ENCODE measurements at regions not wholly inside any gene's neighbourhood (a gene's known extent, or its start where the extent isn't known, plus 50 kb on each side); places are given as distances from the start of the nearest gene placed in this dataset.
"Not testable (repeated sequence)": the region's sequence is repeated elsewhere in the genome, so short reads cannot be mapped to it uniquely, and the experiment has no call there.

DNA sequence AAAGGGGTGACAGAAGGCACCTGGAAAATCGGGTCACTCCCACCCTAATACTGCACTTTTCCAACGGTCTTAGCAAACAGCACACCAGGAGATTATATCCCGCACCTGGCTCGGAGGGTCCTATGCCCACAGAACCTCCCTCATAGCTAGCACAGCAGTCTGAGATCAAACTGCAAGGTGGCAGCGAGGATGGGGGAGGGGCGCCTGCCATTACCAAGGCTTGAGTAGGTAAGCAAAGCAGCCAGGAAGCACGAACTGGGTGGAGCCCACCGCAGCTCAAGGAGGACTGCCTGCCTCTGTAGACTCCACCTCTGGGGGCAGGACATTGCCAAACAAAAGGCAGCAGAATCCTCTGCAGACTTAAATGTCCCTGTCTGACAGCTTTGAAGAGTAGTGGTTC lies 101.8 kb downstream of the TBX20 start:
- not testable (repeated sequence) for DNase-seq (ENCODE audit: low read depth)

DNA sequence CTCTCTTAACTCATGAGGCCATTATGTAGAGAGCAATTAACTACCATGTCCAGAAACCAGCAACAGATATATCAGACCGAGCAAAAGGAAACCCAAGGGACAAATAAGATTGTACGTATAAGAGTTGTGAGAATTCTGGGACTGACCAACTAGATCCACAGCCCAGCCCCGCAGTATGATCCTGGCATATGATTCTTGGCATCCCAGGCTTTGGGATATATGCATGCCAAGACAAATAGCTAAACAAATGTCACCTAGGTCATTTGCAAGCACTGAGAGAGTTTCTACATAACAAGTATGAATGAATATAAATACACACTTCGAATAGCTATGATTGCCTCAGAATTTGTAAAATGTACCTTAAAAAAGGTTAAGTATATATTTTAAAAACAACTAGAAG lies 105.9 kb downstream of the TBX20 start:
- not testable (repeated sequence) for DNase-seq (ENCODE audit: low read depth)

DNA sequence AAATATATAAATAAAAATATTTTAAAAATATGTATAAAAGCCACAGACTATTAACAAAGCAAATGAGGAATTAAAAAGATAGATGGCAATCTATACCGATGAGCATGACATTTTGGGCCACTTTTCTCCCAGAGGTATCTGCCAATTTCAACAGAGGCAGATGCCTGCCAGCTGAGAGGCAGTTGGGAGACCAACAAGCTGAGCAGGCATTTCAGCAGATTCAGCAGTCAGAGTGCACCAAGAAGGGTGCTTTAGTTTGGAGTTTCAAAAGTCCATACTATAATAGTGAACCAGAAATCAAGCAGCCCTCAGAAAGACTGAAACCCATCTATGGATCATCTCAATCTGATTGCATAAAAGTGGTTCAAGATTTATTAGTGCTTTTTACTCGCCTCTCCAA lies 104.8 kb upstream of the DPY19L1 start:
- not testable (repeated sequence) for DNase-seq (ENCODE audit: low read depth)

DNA sequence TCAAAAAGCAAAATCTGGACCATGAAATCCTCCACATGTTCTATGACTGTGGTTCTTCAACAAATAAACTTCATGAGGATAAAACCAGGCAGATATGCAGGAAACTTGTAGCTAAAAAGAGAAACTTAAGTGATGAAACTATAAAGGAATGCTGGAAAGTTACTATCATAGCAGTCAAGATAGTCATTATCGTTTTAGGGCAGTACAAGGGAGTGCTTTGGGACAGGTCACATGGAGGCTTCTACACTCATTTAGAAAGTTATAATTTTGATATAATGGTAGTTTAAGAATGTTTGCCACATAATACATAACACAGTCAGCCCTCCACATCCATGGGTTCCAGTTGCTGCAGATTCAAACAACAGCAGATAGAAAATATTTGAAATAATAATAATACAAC lies 102.0 kb upstream of the DPY19L1 start:
- not testable (repeated sequence) for DNase-seq (ENCODE audit: low read depth)

DNA sequence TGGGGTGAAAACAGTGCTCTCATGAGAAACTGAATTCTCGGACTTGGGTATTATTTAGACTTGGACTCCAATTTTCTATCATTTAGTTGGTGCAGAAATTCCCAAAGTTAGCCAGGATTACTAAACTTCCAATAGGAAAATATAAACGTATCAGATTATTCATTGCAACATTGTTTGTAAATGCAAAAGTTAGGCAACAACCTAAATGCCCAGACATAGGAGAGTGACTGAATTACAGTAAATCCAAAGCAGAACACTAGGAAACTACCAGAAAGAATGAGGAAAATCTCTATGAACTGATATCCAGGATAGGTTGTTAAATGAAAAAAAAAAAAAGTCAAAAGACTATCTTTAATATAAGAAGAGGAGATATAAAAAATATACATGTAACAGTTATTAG lies 96.2 kb upstream of the DPY19L1 start:
- DNase-seq (ENCODE audit: low read depth) = not testable (repeated sequence)

DNA sequence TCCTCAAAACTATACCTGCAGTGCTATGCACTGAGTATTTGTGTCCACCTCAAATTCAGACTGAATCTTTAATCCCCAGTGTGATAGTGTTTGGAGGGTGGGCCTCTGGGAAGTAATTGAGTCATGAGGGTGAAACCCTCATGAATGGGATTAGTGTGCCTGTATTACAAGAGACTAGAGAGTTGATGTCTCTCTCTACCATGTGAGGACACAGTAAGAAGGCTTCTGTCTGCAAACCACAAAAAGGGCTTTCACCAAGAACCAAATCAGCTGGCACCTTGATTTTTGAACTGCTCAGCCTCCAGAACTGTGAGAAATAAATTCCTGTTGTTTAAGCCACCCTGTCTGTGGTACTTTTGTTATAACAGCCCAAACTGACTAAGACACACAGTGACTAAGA lies 95.7 kb upstream of the DPY19L1 start:
- not testable (repeated sequence) for DNase-seq (ENCODE audit: low read depth)

DNA sequence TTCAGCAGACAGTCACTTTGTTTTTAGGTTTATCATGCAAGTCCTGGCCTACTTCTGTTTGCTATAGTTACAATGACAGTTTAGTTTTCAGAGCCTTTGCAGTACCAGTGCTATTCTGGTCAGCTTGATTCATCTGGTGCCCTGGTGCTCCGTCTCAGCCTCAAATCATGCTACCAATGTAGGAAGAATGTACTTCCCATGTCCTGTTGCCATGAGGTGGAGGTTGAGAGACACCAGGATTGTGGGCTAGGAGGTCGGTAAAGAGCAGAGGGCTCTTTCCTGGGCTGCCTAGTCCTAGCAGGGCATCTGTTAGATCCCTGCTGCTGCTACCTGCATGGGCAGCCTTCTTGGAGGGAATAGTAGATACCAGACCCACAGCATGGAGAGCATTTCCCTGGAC lies 91.4 kb upstream of the DPY19L1 start:
- DNase-seq (ENCODE audit: low read depth) = not testable (repeated sequence)

DNA sequence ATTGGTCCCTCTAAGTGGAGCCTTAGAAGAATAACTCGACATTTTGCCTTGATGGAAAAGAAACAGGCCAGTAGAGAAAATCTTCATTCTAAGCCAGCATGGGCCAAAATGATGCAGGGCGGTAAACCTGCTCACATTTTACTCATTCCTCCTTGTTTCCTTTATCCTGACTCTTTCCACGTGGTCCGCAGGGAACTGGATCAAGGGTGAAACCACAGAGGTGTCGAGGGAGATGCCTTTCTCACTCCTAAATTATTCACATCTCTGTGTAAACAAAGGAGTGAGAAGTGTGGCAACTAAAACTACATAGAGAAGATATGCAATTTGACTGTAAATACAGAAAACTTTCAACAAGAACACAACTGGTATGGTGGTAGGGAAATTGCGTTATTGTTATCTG lies 81.2 kb upstream of the DPY19L1 start:
- peak; percentile 83 for DNase-seq (ENCODE audit: low read depth)

DNA sequence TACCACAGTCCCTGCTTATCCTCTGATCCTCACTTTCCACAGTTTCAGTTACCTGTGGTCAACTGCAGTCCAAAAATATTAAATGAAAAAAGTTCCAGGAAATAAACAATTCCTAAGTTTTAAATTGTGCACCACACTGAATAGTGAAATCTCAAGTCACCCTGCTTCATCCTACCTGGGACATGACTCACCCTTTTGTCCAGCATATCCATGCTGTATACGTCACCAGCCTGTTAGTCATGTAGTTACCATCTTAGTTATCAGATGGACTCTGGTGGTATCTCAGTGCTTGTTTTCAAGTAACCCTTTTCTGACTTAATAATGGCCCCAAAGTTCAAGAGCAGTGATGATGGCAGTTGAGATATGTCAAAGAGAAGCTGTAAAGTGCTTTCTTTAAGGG lies 69.4 kb upstream of the DPY19L1 start:
- DNase-seq (ENCODE audit: low read depth) = peak; percentile 71

DNA sequence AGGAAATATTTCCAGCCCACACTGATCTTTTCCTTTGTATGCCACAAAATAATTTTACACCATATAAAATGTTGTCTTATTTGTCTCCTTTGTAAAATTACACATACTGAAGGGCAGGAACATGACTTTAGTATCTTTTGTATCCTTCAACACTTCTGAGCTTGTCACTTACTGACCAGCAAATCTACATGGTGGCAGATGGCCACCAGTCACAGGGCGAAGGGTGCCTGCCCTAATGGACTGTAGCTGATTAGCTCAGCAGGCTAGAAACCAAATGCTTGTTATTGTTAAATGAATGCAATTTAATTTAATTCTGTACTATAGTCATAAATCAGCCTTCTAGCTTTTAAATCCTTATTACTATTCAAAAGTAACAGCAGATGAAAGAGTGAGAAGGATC lies 68.2 kb upstream of the DPY19L1 start:
- DNase-seq (ENCODE audit: low read depth) = not testable (repeated sequence)

DNA sequence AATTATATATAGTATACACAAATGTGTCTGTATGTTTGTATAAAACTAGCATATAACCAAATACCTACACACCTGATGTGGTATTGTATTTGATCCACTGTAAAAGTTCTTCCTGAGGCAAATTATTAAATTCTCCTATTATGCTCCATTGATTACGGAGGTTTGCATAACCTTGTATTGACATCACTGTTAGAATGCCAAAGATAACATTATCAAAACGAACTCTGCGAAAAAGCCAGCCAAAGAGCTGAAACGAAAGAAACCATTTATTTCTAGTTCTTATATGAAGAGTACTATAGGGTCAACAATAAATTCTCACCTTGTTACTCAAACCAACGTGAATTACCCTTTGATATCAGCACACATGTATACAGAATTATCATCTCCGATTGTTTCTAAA lies 65.6 kb upstream of the DPY19L1 start:
- not testable (repeated sequence) for DNase-seq (ENCODE audit: low read depth)

DNA sequence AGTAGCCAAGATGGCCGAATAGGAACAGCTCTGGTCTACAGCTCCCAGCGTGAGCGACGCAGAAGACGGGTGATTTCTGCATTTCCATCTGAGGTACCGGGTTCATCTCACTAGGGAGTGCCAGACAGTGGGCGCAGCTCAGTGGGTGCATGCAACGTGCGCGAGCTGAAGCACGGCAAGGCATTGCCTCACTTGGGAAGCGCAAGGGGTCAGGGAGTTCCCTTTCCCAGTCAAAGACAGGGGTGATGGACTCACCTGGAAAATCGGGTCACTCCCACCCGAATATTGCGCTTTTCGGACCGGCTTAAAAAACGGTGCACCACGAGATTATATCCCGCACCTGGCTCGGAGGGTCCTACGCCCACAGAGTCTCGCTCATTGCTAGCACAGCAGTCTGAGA lies 55.7 kb upstream of the DPY19L1 start:
- DNase-seq (ENCODE audit: low read depth) = not testable (repeated sequence)
